WTC11 (cell line): ENCODE measurements at regions not wholly inside any gene's neighbourhood (a gene's known extent, or its start where the extent isn't known, plus 50 kb on each side); places are given as distances from the start of the nearest gene placed in this dataset.

Experiments
- ATAC-seq: fragments of 200-7000 bp; cut with Tn5 transposase; 2 replicates; pipeline ENCODE4 v1.10.0; 2021; ENCODE audit warnings: mild to moderate bottlenecking, moderate library complexity
- CTCF ChIA-PET: fragments of 300-600 bp; sonication (Branson Sonifier 250); formaldehyde crosslinking; loops from one replicate; lab custom pipeline; 2021; ENCODE audit warnings: antibody characterized with exemption; lab: Charles Lee
- POLR2A ChIA-PET: fragments of 350-600 bp; sonication (Branson Sonifier 250); formaldehyde crosslinking; loops from one replicate; lab custom pipeline; 2021; ENCODE audit warnings: antibody characterized with exemption; lab: Charles Lee
- DNase-seq: peaks from one replicate; pipeline ENCODE4 v3.0.0; 2021; ENCODE audit warnings: low spot score
- H3K27ac Mint-ChIP-seq: 2 replicates; pipeline ENCODE4 v1.8.0; 2021; ENCODE audit warnings: mixed read lengths
- H3K27me3 Mint-ChIP-seq: 2 replicates; pipeline ENCODE4 v1.8.0; 2021; ENCODE audit warnings: low read depth, mild to moderate bottlenecking, moderate library complexity, mixed read lengths
- H3K36me3 Mint-ChIP-seq: 2 replicates; pipeline ENCODE4 v1.8.0; 2021; ENCODE audit warnings: mixed read lengths
- H3K4me1 Mint-ChIP-seq: 2 replicates; pipeline ENCODE4 v1.8.0; 2022; ENCODE audit warnings: mixed read lengths
- H3K4me3 Mint-ChIP-seq: 2 replicates; pipeline ENCODE4 v1.8.0; 2021; ENCODE audit warnings: mild to moderate bottlenecking, moderate library complexity, mixed read lengths
- H3K9me3 Mint-ChIP-seq: 2 replicates; pipeline ENCODE4 v1.8.0; 2021; ENCODE audit warnings: mixed read lengths
- ATF1 ChIP-seq: sonication (generic); formaldehyde crosslinking; IDR thresholded peaks from 2 replicates; pipeline ENCODE4 v1.8.1; 2023; ENCODE audit warnings: mild to moderate bottlenecking, moderate library complexity, missing genetic modification reagents
- ATF2 ChIP-seq: sonication (generic); formaldehyde crosslinking; IDR thresholded peaks from 2 replicates; pipeline ENCODE4 v1.8.1; 2022; ENCODE audit warnings: low read depth, missing genetic modification reagents, borderline replicate concordance
- CTCF ChIP-seq: fragments of 200-600 bp; IDR thresholded peaks from 2 replicates; pipeline ENCODE4 v1.8.0; 2022; ENCODE audit warnings: antibody characterized with exemption
- E2F1 ChIP-seq: sonication (generic); formaldehyde crosslinking; IDR thresholded peaks from 2 replicates; pipeline ENCODE4 v1.8.0; 2022; ENCODE audit warnings: mild to moderate bottlenecking, missing genetic modification reagents
- ERG ChIP-seq: fragments of 250-450 bp; sonication (Bioruptor Pico); IDR thresholded peaks from 2 replicates; pipeline ENCODE4 v1.8.0; 2021; ENCODE audit warnings: mild to moderate bottlenecking
- ESRRA ChIP-seq: sonication (generic); formaldehyde crosslinking; IDR thresholded peaks from 2 replicates; pipeline ENCODE4 v1.8.1; 2022; ENCODE audit warnings: mild to moderate bottlenecking, missing genetic modification reagents, borderline replicate concordance
- ETV6 ChIP-seq: sonication (generic); formaldehyde crosslinking; IDR thresholded peaks from 2 replicates; pipeline ENCODE4 v1.8.1; 2022; ENCODE audit warnings: mild to moderate bottlenecking, missing genetic modification reagents
- FOXJ3 ChIP-seq: sonication (generic); formaldehyde crosslinking; IDR thresholded peaks from 2 replicates; pipeline ENCODE4 v1.9.0; 2021; ENCODE audit warnings: missing genetic modification reagents, mild to moderate bottlenecking, borderline replicate concordance
- FOXP1 ChIP-seq: sonication (generic); formaldehyde crosslinking; IDR thresholded peaks from 2 replicates; pipeline ENCODE4 v1.8.0; 2022; ENCODE audit warnings: missing genetic modification reagents, mild to moderate bottlenecking, moderate library complexity, borderline replicate concordance
- GRHL2 ChIP-seq: fragments of 250-450 bp; sonication (Bioruptor Pico); IDR thresholded peaks from 2 replicates; pipeline ENCODE4 v1.8.0; 2022; ENCODE audit warnings: mild to moderate bottlenecking, moderate library complexity; ENCODE audit not compliant: insufficient replicate concordance, severe bottlenecking
- JUN ChIP-seq: sonication (generic); formaldehyde crosslinking; IDR thresholded peaks from 2 replicates; pipeline ENCODE4 v1.8.0; 2023; ENCODE audit warnings: mild to moderate bottlenecking, missing genetic modification reagents
- MLX ChIP-seq: sonication (generic); formaldehyde crosslinking; IDR thresholded peaks from 2 replicates; pipeline ENCODE4 v1.8.1; 2023; ENCODE audit warnings: mild to moderate bottlenecking, missing genetic modification reagents, moderate library complexity
- MXD4 ChIP-seq: fragments of 250-450 bp; sonication (Bioruptor Pico); IDR thresholded peaks from 2 replicates; pipeline ENCODE4 v1.8.0; 2021; ENCODE audit warnings: mild to moderate bottlenecking, moderate library complexity, borderline replicate concordance
- MYBL2 ChIP-seq: sonication (generic); formaldehyde crosslinking; IDR thresholded peaks from 2 replicates; pipeline ENCODE4 v1.8.1; 2023; ENCODE audit warnings: mild to moderate bottlenecking, moderate library complexity, missing genetic modification reagents
- NFATC4 ChIP-seq: fragments of 250-450 bp; sonication (Bioruptor Pico); IDR thresholded peaks from 2 replicates; pipeline ENCODE4 v1.9.0; 2021; ENCODE audit warnings: mild to moderate bottlenecking
- OVOL2 ChIP-seq: fragments of 250-450 bp; sonication (Bioruptor Pico); IDR thresholded peaks from 2 replicates; pipeline ENCODE4 v1.9.0; 2021; ENCODE audit warnings: mild to moderate bottlenecking, borderline replicate concordance
- PRRX2 ChIP-seq: fragments of 250-450 bp; sonication (Bioruptor Pico); IDR thresholded peaks from 2 replicates; pipeline ENCODE4 v1.8.0; 2021; ENCODE audit warnings: mild to moderate bottlenecking
- RELA ChIP-seq: sonication (generic); formaldehyde crosslinking; IDR thresholded peaks from 2 replicates; pipeline ENCODE4 v1.8.1; 2022; ENCODE audit warnings: missing genetic modification reagents, mild to moderate bottlenecking, borderline replicate concordance
- RORB ChIP-seq: fragments of 250-450 bp; sonication (Bioruptor Pico); IDR thresholded peaks from 2 replicates; pipeline ENCODE4 v1.9.0; 2021; ENCODE audit warnings: mild to moderate bottlenecking
- SMAD3 ChIP-seq: sonication (generic); formaldehyde crosslinking; IDR thresholded peaks from 2 replicates; pipeline ENCODE4 v1.8.0; 2022; ENCODE audit warnings: missing genetic modification reagents, mild to moderate bottlenecking, borderline replicate concordance
- SMAD4 ChIP-seq: sonication (generic); formaldehyde crosslinking; IDR thresholded peaks from 2 replicates; pipeline ENCODE4 v1.8.0; 2022; ENCODE audit warnings: mild to moderate bottlenecking, missing genetic modification reagents
- TEAD1 ChIP-seq: sonication (generic); formaldehyde crosslinking; IDR thresholded peaks from 2 replicates; pipeline ENCODE4 v1.8.0; 2022; ENCODE audit warnings: mild to moderate bottlenecking, missing genetic modification reagents
- TP53 ChIP-seq: sonication (generic); formaldehyde crosslinking; IDR thresholded peaks from 2 replicates; pipeline ENCODE4 v1.8.1; 2023; ENCODE audit warnings: mild to moderate bottlenecking, missing genetic modification reagents
- ZBTB21 ChIP-seq: sonication (generic); formaldehyde crosslinking; IDR thresholded peaks from 2 replicates; pipeline ENCODE4 v1.8.1; 2023; ENCODE audit warnings: mild to moderate bottlenecking, missing genetic modification reagents, borderline replicate concordance
- ZNF121 ChIP-seq: sonication (generic); formaldehyde crosslinking; IDR thresholded peaks from 2 replicates; pipeline ENCODE4 v1.8.0; 2023; ENCODE audit warnings: missing genetic modification reagents
- ZNF416 ChIP-seq: fragments of 250-450 bp; sonication (Bioruptor Pico); IDR thresholded peaks from 2 replicates; pipeline ENCODE4 v1.9.0; 2021; ENCODE audit warnings: mild to moderate bottlenecking, inconsistent platforms
- ZNF423 ChIP-seq: fragments of 250-450 bp; sonication (Bioruptor Pico); IDR thresholded peaks from 2 replicates; pipeline ENCODE4 v2.1.2; 2022; ENCODE audit warnings: mild to moderate bottlenecking, moderate library complexity
- ZNF512 ChIP-seq: sonication (generic); formaldehyde crosslinking; IDR thresholded peaks from 2 replicates; pipeline ENCODE4 v1.8.1; 2022; ENCODE audit warnings: missing genetic modification reagents, borderline replicate concordance
- ZNF671 ChIP-seq: fragments of 250-450 bp; sonication (Bioruptor Pico); IDR thresholded peaks from 2 replicates; pipeline ENCODE4 v1.8.0; 2021; ENCODE audit warnings: mild to moderate bottlenecking

GRCh38 chr2:11996618-11997017 is 250.2 kb downstream of the LPIN1 start:
- Mint-ChIP-seq H3K27ac (no peak overlapping the region), H3K4me3 (no peak overlapping the region), H3K27me3 (no peaks in the 10 kb centered on the region), H3K4me1 (no peaks in the 10 kb centered on the region), H3K9me3 (peaks cover 23% of the 10 kb centered on the region), H3K36me3 (peaks cover 12% of the 10 kb centered on the region)
- no peak for ATAC-seq
- TF ChIP-seq MYBL2: no peak
- no peak for TF ChIP-seq MLX (CRISPR knock-in tag)
- no peak for TF ChIP-seq RORB (CRISPR knock-in tag)
- no peak for TF ChIP-seq ERG (CRISPR knock-in tag)
- TF ChIP-seq ZNF416 (CRISPR knock-in tag): no peak
- TF ChIP-seq ZNF671 (CRISPR knock-in tag): no peak
- no peak for TF ChIP-seq SMAD4 (CRISPR knock-in tag)
- no peak for TF ChIP-seq FOXP1 (CRISPR knock-in tag)
- TF ChIP-seq TEAD1 (CRISPR knock-in tag): no peak
- no peak for TF ChIP-seq ETV6 (CRISPR knock-in tag)
- TF ChIP-seq PRRX2: no peak
- TF ChIP-seq SMAD3 (CRISPR knock-in tag): no peak
- no peak for TF ChIP-seq MXD4 (CRISPR knock-in tag)
- no peak for TF ChIP-seq OVOL2
- no peak for TF ChIP-seq TP53 (CRISPR knock-in tag)
- TF ChIP-seq ZNF512 (CRISPR knock-in tag): no peak
- TF ChIP-seq ZBTB21 (CRISPR knock-in tag): no peak
- no peak for TF ChIP-seq ATF1 (CRISPR knock-in tag)
- ChIA-PET POLR2A (no interaction called here), CTCF (no interaction called here)
- DNase-seq: no peak

GRCh38 chr2:11997142-11997541 is 250.7 kb downstream of the LPIN1 start:
- Mint-ChIP-seq H3K36me3 (peaks cover 12% of the 10 kb centered on the region), H3K4me1 (no peaks in the 10 kb centered on the region), H3K9me3 (peaks cover 23% of the 10 kb centered on the region), H3K27ac (no peak overlapping the region), H3K27me3 (no peaks in the 10 kb centered on the region), H3K4me3 (no peak overlapping the region)
- ATAC-seq (no peak), DNase-seq (no peak)
- ChIA-PET POLR2A (no interaction called here), CTCF (no interaction called here)
- TF ChIP-seq E2F1 (CRISPR knock-in tag) (no peak), RELA (CRISPR knock-in tag) (no peak), FOXJ3 (CRISPR knock-in tag) (no peak), RORB (CRISPR knock-in tag) (no peak), ZBTB21 (CRISPR knock-in tag) (no peak), GRHL2 (no peak), ZNF423 (CRISPR knock-in tag) (no peak), ZNF671 (CRISPR knock-in tag) (no peak), MXD4 (CRISPR knock-in tag) (no peak), ZNF121 (CRISPR knock-in tag) (no peak), ESRRA (CRISPR knock-in tag) (no peak), ATF2 (CRISPR knock-in tag) (no peak), JUN (CRISPR knock-in tag) (no peak), NFATC4 (CRISPR knock-in tag) (no peak), FOXP1 (CRISPR knock-in tag) (no peak), CTCF (no peak), TP53 (CRISPR knock-in tag) (no peak)
